Panc1 (cell line): ENCODE measurements at regions not wholly inside any gene's neighbourhood (a gene's known extent, or its start where the extent isn't known, plus 50 kb on each side); places are given as distances from the start of the nearest gene placed in this dataset.

Source experiments
- CTCF ChIP-seq: fragments of 450-650 bp; IDR thresholded peaks from 2 replicates; pipeline ENCODE4 v1.5.1; 2017; ENCODE audit warnings: mild to moderate bottlenecking
- REST ChIP-seq, 2 experiments: IDR thresholded peaks; 2 replicates each; pipeline ENCODE4 v1.6.1; 2011 to 2012; ENCODE audit warnings: low read depth in 2 of 2, control low read depth in 1 of 2, low read length in 1 of 2, mild to moderate bottlenecking in 1 of 2, moderate library complexity in 1 of 2; ENCODE audit not compliant: insufficient read depth in 1 of 2

- TF ChIP-seq REST (IDR thresholded peaks at IDR 0.05; ENCODE audit: insufficient read depth in 1 of 2, low read depth in 2 of 2, low read length in 1 of 2), result no peak
- no peak for TF ChIP-seq CTCF
Measured at GRCh38 chr21:41567901-41568510, 60.0 kb upstream of the TMPRSS2 start.
